Astrocyte (in vitro differentiated cells and primary cell): ENCODE measurements at regions not wholly inside any gene's neighbourhood (a gene's known extent, or its start where the extent isn't known, plus 50 kb on each side); places are given as distances from the start of the nearest gene placed in this dataset.

Source experiments
- DNase-seq: peaks from one replicate; pipeline ENCODE4 v3.0.0-alpha.2; 2010; ENCODE audit warnings: low read depth
- FAIRE-seq: peaks from 2 replicates; lab custom pipeline; 2011; peaks lifted over from hg19 to GRCh38; lab: Jason Lieb, UNC
- H2AFZ ChIP-seq: 2 replicates; pipeline ENCODE4 v1.6.0; 2012; ENCODE audit warnings: low read depth, low read length, inconsistent platforms
- H3K27ac ChIP-seq: 2 replicates; pipeline ENCODE4 v1.5.1; 2011; ENCODE audit warnings: low read depth, low read length, inconsistent platforms
- H3K27me3 ChIP-seq: 2 replicates; pipeline ENCODE4 v1.6.0; 2011; ENCODE audit warnings: low read length, inconsistent platforms; ENCODE audit not compliant: insufficient read depth
- H3K36me3 ChIP-seq: 2 replicates; pipeline ENCODE4 v1.5.1; 2011; ENCODE audit warnings: low read length, inconsistent platforms; ENCODE audit not compliant: insufficient read depth
- H3K4me1 ChIP-seq: 2 replicates; pipeline ENCODE4 v1.5.1; 2011; ENCODE audit warnings: low read length, inconsistent platforms; ENCODE audit not compliant: insufficient read depth
- H3K4me2 ChIP-seq: 2 replicates; pipeline ENCODE4 v1.6.0; 2012; ENCODE audit warnings: low read length, inconsistent platforms
- H3K4me3 ChIP-seq: 2 replicates; pipeline ENCODE4 v1.5.1; 2011; ENCODE audit warnings: low read depth, mild to moderate bottlenecking, low read length, inconsistent platforms; ENCODE audit not compliant: insufficient read depth
- H3K79me2 ChIP-seq: 2 replicates; pipeline ENCODE4 v1.6.0; 2012; ENCODE audit warnings: mild to moderate bottlenecking, low read length, inconsistent platforms; ENCODE audit not compliant: insufficient read depth
- H3K9ac ChIP-seq: 2 replicates; pipeline ENCODE4 v1.6.0; 2012; ENCODE audit warnings: mild to moderate bottlenecking, low read length, inconsistent platforms
- H3K9me3 ChIP-seq: 2 replicates; pipeline ENCODE4 v1.5.1; 2012; ENCODE audit warnings: low read depth, mild to moderate bottlenecking, low read length, inconsistent platforms; ENCODE audit not compliant: insufficient read depth
- H4K20me1 ChIP-seq: 2 replicates; pipeline ENCODE4 v1.6.0; 2012; ENCODE audit warnings: low read length, inconsistent platforms; ENCODE audit not compliant: insufficient read depth
- H3K27ac Mint-ChIP-seq: one replicate; pipeline ENCODE4 v1.8.0; 2021; ENCODE audit warnings: mild to moderate bottlenecking, mixed read lengths; ENCODE audit not compliant: unreplicated experiment
- H3K27me3 Mint-ChIP-seq: one replicate; pipeline ENCODE4 v1.8.0; 2021; ENCODE audit warnings: low read depth, mixed read lengths; ENCODE audit not compliant: unreplicated experiment
- H3K36me3 Mint-ChIP-seq: one replicate; pipeline ENCODE4 v1.8.0; 2021; ENCODE audit warnings: low read depth, mixed read lengths; ENCODE audit not compliant: unreplicated experiment
- H3K4me1 Mint-ChIP-seq: one replicate; pipeline ENCODE4 v1.8.0; 2021; ENCODE audit warnings: low read depth, mixed read lengths; ENCODE audit not compliant: unreplicated experiment
- H3K4me3 Mint-ChIP-seq: one replicate; pipeline ENCODE4 v1.8.0; 2021; ENCODE audit warnings: mild to moderate bottlenecking, moderate library complexity, mixed read lengths; ENCODE audit not compliant: unreplicated experiment
- H3K9me3 Mint-ChIP-seq: one replicate; pipeline ENCODE4 v1.8.0; 2021; ENCODE audit warnings: mild to moderate bottlenecking, mixed read lengths; ENCODE audit not compliant: unreplicated experiment
- CTCF ChIP-seq: IDR thresholded peaks from 2 replicates; pipeline ENCODE4 v1.5.1; 2011; ENCODE audit warnings: low read depth, mild to moderate bottlenecking, inconsistent platforms, low read length, moderate library complexity; ENCODE audit not compliant: insufficient read depth
- EZH2 ChIP-seq: IDR thresholded peaks from 2 replicates; pipeline ENCODE4 v1.6.1; 2012; ENCODE audit warnings: mild to moderate bottlenecking, low read length, inconsistent platforms; ENCODE audit not compliant: insufficient read depth

GRCh38 chr10:112002206-112002605 is 181.4 kb downstream of the GPAM start:
- Histone ChIP-seq H3K4me2 (no peak overlapping the region), H3K4me1 (no peaks in the 10 kb centered on the region), H3K4me3 (no peak overlapping the region), H2AFZ (no peak overlapping the region), H3K36me3 (no peaks in the 10 kb centered on the region), H3K9me3 (peaks cover 4% of the 10 kb centered on the region), H4K20me1 (no peaks in the 10 kb centered on the region), H3K9ac (no peak overlapping the region), H3K27ac (no peak overlapping the region), H3K79me2 (no peaks in the 10 kb centered on the region), H3K27me3 (no peaks in the 10 kb centered on the region)
- Mint-ChIP-seq H3K4me3 (no peak overlapping the region), H3K27ac (no peak overlapping the region), H3K4me1 (no peaks in the 10 kb centered on the region), H3K36me3 (no peaks in the 10 kb centered on the region), H3K9me3 (peaks cover 2% of the 10 kb centered on the region), H3K27me3 (peaks cover 10% of the 10 kb centered on the region)
- FAIRE-seq, result no peak
- no peak for DNase-seq
- TF ChIP-seq EZH2, result no peak
- no peak for TF ChIP-seq CTCF

GRCh38 chr10:112004075-112004474 is 179.5 kb downstream of the GPAM start:
- no peaks in the 10 kb centered on the region for H3K27me3 ChIP-seq
- H3K36me3 ChIP-seq, result no peaks in the 10 kb centered on the region
- no peaks in the 10 kb centered on the region for H3K9me3 ChIP-seq
- H3K4me1 ChIP-seq, result no peaks in the 10 kb centered on the region
- Mint-ChIP-seq H3K4me3 (no peak overlapping the region), H3K9me3 (peaks cover 2% of the 10 kb centered on the region), H3K27ac (no peak overlapping the region), H3K4me1 (no peaks in the 10 kb centered on the region), H3K36me3 (no peaks in the 10 kb centered on the region), H3K27me3 (peaks cover 13% of the 10 kb centered on the region)
- no peak overlapping the region for H3K4me2 ChIP-seq
- no peak overlapping the region for H2AFZ ChIP-seq
- FAIRE-seq (no peak), DNase-seq (no peak)
- H3K79me2 ChIP-seq, result no peaks in the 10 kb centered on the region
- no peak overlapping the region for H3K27ac ChIP-seq
- H4K20me1 ChIP-seq, result no peaks in the 10 kb centered on the region
- H3K4me3 ChIP-seq, result no peak overlapping the region
- no peak overlapping the region for H3K9ac ChIP-seq
- TF ChIP-seq EZH2, result no peak
- TF ChIP-seq CTCF, result no peak

GRCh38 chr10:112005044-112005443 is 178.5 kb downstream of the GPAM start:
- Histone ChIP-seq H3K79me2 (no peaks in the 10 kb centered on the region), H3K36me3 (no peaks in the 10 kb centered on the region), H4K20me1 (no peaks in the 10 kb centered on the region), H2AFZ (no peak overlapping the region), H3K27ac (no peak overlapping the region), H3K4me1 (no peaks in the 10 kb centered on the region), H3K9ac (no peak overlapping the region), H3K4me3 (no peak overlapping the region), H3K4me2 (no peak overlapping the region), H3K27me3 (no peaks in the 10 kb centered on the region), H3K9me3 (no peaks in the 10 kb centered on the region)
- FAIRE-seq (no peak), DNase-seq (no peak)
- Mint-ChIP-seq H3K9me3 (peaks cover 2% of the 10 kb centered on the region), H3K4me3 (no peak overlapping the region), H3K4me1 (no peaks in the 10 kb centered on the region), H3K27ac (no peak overlapping the region), H3K27me3 (peaks cover 13% of the 10 kb centered on the region), H3K36me3 (no peaks in the 10 kb centered on the region)
- TF ChIP-seq CTCF (no peak), EZH2 (no peak)
